Stimulated activated CD4-positive, alpha-beta T cell treated with anti-CD3 and anti-CD28 coated beads, Interleukin-2, amount 100 ng/mL, for 48 hours (primary cell): ENCODE measurements at regions not wholly inside any gene's neighbourhood (a gene's known extent, or its start where the extent isn't known, plus 50 kb on each side); places are given as distances from the start of the nearest gene placed in this dataset.
"Not testable (repeated sequence)": the region's sequence is repeated elsewhere in the genome, so short reads cannot be mapped to it uniquely, and the experiment has no call there.

Experiments
- DNase-seq, 2 donors: peaks; one replicate each; pipeline ENCODE4 v3.0.0-alpha.2; 2020

DNA sequence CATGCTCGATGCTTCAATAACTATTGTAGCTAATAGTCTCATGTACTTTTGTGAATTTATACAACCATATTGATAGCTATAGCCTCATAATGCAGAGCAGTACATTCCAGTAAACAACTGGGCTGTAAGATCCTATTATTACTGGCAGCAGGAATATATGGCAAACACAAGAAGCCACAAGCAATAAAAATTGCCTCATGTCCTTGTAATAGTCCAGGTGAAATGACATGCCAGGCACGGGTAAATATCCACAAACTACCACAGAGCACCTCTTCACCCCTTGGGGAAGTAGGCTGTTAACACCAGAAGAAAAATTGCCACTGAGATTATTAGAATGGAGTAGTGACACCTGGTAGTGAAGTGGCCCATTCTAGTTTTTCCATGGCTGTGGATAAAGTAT is 158.3 kb downstream of the MTX2 start:
- no peak for DNase-seq

DNA sequence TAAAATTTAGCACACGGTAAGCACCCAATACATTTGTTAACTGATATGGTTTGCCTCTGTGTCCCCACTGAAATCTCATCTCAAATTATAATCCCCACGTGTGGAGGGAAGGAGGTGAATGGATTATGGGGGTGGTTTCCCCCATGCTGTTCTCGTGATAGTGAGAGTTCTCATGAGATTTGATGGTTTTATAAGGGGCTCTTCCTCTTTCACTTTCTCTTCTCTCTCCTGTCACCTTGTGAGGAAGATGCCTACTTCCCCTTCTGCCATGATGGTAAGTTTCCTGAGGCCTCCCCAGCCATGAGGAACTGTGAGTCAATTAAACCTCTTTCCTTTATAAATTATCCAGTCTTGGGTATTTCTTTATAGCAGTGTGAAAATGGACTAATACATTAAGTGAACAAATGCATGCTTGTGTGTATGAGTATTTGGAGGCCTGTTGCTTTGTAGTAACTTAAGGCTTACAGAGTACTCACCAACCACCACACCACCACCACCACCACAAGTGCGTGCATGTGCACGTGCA is 159.8 kb downstream of the MTX2 start:
- DNase-seq = not testable (repeated sequence)

DNA sequence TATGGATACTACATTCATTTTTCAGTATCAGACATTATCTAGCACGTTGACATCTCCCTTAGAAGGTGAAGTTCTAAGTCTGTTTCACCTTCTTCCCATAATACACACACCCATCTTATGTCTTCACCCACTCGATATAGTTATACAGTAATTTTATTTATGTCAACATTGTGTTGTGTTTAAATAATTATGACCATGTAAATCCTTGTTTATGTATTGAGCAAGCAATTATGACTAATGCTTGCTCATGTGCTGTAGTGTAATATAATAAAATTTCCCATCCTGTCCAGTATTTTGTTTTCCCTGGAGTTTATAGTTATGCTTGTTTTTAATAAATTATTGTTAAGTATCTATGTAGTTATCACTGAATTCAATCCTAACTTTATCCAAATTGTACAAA is 163.2 kb downstream of the MTX2 start:
- no peak for DNase-seq

DNA sequence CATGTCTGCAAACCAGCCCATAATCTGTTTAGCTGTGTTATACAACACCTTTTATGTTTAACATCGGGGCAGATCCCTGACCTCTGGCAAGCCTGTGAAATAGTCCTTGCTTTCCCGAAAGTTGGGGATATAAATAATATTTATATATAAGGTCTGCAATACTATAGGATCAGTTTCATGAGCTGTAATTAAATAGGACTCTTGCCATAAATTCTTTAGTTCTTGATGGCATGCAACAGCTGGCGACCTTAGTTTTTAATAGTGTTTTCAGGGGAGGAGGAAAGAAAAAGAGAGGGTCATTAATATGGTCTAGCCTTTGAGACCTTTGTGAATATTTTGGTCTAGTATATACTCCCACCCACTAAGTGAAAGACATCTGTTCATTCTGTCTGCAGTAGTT is 166.5 kb downstream of the MTX2 start:
- DNase-seq = no peak

DNA sequence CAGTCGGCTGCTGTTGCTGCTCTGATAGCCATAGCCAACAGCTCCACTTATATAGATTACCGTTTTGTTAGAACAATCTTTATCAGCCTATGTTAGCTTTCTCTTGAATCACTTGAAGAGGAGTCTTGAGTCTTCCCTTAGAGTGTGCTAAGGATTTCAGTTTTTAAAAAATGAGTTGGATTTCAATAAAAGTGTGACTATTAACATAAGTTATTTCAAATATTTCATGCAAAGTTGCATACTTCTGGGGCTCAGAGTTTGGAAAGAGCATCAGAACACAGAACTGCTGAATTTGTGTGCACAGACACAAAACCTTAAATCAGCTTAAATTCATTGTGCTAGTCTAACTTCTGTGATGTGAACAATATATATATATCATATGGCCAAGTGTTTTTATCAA is 174.7 kb downstream of the MTX2 start:
- no peak for DNase-seq

DNA sequence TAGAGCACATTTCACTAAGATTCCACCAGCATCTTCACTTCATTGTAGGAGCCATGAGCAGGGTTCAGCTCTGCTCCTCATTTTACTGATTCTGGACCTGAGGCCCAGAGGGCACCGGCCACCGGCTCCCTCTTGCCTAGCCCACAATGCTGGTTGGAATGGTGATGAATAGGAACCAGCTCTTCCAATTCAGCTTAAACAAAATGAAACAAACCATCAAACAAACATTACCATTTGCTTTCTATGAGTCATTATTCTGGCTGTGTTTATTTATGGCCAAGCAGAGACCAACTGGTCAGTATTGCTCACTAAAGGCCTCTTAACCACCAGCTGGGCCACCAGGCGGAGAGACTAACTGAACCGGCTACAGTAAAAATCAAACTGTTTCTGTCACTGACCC is 176.7 kb downstream of the MTX2 start:
- no peak for DNase-seq

DNA sequence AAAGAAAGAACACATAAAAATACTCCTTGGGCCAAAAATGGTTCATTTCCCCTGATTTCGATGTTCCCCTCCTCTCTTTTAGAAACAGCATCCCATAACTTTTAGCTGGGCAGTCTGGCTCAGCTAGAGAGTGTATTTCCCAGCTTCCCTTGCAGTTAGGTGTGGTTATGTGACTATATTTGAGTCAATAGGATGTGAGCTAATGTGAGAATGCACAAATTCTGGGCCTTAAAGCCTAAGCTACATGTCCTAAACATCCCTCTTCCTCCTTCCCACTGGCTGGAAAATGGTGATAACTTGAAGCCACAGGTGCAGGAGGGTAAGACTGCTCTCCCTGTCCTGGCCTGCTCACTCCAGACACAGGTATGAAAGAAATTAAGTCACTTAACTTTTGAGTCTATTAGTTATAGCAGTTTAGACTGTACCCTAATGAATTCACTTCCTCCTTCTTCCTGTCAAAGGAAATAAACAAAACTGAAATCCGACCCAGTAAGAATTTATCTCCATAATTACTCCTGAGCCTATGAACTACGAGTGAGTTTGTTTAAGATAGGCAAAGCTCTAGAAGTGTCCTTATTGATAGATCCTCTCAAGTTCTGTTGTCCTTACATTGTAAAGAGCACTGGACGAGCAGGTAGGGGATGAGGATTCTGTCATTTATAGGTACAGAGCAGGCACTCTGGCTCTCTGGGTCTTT is 177.6 kb downstream of the MTX2 start:
- DNase-seq = no peak

DNA sequence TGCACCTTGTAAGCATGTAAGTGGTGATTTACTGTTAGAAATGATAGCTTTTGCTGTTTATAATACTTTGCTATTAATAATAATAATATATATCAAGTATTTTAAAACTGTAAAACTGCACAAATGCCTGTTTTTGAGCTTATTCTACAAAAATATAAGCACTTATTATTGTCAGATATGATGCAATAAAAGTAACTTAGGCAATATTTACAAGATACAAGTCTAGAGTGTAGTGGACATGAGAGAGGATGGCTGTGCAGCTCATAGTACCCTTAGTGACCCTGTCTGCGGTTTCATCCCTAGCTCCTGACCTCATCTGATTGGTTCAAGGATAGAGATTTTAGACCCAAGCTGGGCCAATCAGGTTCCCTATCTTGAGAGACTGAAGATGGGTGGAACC is 178.4 kb downstream of the MTX2 start:
- DNase-seq = no peak

DNA sequence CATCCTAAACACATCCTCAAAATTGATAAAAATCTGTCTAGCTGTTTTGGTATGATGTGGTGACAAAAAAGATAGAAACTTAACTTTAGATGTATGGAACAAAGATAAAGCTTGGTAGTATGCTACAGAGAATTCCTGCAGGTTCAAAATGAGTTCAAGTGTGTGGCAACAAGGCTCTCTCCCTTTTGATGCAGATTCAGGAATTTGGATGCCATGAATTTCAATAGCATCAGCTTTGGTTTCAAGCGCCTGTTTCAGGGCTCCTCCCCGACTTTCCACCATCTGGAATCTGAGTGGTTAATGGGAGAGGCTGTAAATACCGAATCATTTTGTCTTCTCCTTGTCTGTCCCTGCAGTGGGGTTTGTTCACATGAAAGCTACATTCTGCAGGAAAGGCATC is 180.6 kb downstream of the MTX2 start:
- no peak for DNase-seq

DNA sequence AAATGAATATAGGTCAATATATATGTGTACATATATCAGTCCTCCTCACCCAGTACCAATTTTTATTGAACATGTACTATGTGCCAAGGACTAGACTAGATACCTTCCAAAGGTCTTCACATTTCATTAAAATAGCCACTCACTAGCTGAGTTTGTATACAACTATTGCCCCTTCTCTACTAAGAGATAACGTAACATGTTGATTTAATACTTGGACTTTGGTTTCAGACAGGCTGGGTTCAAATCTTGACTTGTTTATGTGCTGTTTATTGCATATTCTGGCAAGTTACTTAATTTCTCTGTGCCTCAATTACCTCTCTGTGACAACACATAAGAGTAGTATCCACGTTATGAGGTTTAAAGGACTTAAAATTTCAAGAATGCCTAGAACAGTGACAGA is 184.5 kb downstream of the MTX2 start:
- no peak for DNase-seq

DNA sequence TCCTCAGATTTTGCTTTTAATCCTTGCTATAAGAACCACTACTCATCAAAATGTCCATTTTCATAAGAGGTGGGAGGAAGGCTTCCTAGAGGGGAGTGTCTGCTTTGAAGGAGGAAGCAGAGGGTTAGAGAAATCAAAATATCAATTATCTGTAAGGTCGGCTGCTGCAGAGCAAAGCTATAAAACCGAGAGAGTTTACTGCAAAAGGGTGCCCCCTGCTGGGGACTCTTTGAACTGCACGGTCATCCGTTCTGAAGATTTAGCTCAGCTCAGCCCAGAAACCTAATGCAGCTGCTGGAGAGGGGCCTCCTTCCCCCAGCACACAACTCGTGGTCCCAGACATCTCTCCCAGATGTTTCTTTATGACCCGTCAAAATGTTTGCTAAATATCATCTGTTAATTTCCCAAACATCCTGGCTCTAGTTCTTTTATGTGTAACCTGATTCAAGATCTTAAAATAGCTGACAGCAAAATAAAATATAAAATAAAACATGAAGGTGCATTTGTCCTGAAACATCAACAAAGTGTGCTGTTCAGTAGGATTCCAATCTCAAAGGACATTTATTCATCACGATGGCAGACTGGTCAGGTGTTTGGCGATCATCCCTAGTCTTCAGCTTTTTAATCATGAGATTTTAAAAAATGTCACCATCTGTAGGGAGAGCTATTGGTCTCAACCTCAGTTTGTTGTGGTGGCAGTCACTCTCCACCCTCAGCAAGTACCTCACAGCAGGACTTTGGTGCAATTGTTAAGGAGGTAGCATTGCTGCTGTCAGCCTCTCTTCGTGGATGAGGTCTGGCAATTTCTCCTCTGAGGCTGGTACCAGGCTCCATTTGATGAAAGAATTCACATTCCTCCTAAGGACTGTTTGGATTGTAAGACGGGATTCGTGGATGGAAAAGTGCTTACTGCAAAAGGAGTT is 185.9 kb downstream of the MTX2 start:
- peak; percentile 82 to 86 for DNase-seq

DNA sequence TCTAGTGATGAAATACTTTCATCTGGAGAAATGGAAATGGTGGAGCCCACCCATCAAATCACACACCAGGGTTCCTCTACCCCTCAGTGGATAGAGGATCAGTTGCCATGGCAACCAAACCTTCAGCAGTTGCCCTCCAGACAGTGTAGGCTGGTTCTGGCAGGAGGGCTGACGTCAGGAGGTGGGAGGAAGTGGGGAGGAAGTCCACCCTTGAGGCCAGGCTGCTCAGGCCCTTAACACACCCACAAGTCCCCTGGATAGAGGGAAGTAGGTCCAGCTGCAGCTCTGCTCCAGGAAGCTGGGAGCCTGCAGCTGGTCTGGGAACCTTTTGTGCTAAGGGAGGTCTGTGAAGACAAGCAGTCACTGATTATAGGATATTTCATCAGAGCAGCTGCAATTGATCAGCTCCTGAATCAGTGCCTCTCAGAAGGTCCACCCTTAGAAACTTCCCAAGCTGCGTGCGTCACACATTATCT is 186.6 kb downstream of the MTX2 start:
- no peak for DNase-seq

DNA sequence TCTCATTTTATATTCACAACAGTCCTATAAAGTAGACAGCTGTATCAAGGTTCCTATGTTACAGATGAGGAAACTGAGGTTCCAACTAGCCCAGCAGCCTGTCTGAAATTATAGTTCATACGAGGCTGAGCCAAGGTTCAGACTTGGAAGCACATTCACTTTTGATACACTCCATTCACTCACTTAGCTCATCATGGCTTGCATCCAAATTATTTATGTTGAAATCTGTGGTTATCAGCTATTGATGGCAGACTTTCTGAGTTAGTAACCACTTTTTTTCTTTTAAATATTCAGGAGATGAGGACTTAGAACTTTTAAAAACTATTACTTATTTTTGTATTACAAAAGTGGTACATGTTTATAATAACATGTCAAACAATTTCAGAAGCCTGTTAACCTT is 188.2 kb downstream of the MTX2 start:
- no peak for DNase-seq

DNA sequence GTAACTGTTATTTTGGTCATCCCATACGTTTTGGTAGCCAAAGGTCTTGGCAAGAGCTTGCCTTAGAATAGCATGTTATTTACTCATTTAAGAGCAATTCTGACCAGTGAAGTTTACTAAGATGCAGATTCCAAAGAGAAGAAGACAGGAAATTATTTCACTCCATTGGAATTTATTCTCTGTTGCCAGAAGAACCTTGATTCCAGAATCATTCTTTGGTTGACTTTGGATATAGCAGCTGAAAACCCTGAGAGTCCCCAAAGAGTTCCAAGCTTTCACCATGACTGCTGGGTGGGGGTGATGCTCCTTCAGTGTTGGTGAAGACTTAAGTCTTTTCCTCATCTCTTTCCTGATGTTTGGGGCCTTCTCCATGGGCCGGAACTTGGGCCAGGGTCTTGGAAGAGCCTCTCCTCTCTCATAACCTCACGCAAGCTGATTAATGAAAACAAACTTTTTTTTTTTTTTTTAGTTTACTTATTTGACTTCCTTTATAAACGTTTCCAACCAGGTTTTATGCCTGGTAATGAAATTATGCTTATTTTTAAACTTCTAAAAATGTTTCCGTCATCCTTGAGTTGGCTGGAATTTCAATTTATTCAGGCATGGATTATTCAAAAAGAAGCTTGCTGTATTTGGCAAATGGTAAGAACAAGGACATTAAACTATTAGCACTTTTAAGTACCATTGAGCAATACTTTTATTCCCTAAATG is 192.0 kb downstream of the MTX2 start:
- no peak for DNase-seq

DNA sequence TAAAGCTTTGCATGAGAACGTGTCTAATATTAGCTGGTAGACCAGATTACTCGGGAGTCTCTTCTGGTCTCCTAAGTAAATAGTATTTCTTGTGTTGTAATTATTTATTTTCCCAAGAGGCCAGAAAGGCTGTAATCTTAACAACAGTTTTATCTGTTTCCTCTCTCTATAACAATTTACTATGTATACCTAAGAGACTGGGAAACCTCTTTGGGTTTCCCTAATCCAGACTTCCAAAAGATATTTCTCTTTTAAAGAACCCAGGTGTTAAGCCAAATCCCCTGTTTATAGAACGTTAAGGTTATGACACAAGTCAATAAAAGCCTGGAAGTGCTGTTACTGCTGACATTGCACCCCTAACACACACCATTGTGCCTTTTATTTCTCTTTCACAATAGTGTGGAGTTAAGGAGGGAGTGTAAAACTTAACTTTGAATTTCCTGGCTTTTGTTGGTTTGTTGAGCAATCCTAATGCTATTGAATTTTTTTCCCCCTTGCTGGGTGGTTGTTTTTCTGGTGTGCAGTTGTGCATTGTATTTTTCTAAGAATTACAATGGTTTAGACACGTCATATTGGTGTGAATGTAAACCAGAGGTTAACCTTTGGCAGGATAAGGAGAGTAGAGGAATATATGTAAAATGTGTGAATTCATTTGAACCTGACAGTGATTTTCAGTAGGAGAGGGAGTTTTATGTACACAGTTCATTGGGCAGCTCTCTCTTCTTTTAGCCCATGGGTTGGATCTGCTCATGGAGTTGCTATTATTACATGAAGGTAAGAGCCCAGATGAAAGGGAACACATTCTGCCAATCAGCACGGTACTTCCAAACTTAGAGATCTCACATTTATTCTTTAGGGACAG is 192.8 kb downstream of the MTX2 start:
- no peak for DNase-seq

DNA sequence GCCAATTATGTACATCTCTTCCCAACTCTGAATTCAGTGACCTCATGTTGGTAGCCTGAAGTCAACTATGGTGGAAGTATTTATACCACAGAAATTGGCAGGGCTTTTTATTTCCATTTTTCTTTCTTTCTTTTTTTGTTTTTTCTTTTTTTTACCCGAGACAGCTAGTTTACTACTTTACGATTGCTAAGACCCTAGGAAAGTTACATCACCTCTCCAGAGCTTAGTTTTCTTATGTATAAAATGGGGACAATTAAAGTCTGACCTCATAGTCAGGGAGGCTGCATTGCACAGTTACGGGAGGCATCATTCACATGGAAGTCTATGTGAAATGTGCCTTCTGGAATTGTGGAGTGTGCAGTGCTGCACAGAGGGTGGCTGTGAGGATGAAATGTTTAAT is 194.3 kb downstream of the MTX2 start:
- DNase-seq = no peak

DNA sequence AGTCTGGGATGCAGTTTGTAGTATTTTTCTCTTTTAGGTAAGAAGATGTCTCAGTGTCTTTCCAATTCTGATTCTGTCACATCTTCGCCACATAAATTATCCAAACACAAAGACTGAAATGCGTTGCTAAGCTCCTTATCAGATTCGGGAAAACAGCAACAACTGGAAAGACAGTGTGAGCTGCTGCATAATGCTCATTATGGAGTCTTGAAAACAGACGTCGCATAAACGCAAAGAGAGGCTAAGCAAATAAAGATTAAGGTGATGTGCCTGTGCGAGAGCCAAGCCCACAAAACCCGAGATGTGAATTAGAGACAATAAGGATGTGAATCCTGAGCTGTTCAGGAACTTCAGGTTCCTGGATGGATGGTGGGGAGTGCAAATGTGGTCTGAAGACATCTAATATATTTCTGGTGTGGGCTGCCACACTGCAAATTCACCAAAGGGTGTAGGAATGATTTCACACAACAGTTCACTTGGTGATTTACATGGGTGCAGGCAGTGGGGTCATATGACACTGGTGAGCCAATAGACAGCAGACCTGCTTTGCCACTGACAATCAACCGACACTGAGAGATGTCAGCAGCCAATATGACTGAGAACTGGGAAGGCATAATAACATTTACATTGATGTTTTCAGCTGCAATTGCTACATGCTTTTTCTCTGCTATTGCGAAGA is 195.8 kb downstream of the MTX2 start:
- no peak for DNase-seq

DNA sequence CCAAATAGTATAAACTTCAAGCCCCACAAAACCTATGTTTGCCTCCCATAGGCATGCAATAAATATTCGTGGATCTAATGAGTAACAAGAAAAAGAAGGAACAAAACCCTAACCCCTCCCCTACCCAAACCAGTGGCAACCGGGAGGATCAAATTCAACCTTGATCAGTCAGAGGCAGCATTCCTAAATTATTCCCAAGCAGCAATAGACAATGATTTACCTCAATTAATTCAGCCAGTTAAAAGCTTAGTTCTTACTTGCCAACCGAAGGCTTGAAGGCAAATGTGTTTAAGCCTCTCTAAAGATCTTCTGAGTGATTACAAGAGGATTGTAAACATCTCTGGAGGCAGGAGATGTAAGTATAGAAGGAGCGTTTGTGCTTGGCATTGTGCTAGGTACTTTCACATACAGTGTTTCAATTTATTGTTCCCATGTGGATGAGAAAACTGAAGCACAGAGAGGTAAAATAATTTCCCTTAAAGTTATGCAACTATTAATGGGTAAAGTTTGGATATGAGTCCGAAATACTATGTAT is 197.7 kb downstream of the MTX2 start:
- no peak for DNase-seq

DNA sequence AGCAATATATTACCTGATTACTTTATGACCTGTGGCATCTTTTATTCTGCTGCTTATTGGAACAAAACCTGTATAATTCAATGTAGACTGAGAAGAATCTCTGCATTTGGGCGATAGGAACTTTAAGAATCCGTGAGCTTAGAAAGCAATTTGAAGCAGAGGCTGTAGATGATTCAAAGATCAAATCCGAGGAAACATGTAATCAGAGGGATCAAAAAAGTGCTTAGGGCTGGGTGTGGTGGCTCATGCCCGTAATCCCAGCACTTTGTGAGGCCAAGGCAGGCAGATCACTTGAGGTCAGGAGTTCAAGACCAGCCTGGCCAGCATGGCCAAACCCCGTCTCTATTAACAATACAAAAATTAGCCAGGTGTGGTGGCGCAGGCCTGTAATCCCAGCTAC is 198.4 kb downstream of the MTX2 start:
- no peak for DNase-seq

DNA sequence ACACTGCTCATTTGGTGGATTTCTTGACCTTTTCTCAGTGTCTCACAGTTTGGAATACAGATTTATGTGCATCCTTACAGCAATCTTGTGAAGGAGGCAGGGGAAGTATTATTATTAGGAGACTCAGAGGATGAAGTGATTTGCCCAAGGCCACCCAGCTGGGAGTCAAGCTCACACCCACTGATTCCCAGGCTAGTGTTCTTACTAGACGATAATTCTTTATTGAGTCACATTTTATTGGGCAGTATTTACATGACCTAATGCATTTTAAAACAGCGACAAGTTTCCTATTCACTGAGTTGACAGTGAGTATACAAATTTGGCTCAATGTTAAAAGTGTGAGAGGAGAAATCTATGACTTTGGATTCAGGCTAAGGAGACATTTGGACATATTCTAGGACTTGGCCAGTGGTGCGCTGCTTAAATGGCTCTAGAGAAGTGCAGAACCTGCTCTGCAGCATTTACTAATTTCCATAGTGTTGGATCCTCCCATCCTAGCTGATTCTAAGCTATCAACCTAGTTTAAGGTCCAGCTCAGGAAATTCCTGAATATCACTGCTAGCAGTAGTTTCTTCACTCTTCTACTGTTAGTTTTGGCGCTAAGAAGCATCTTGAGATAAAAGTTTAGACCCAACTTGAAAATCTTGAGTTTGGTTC is 199.3 kb downstream of the MTX2 start:
- no peak for DNase-seq

DNA sequence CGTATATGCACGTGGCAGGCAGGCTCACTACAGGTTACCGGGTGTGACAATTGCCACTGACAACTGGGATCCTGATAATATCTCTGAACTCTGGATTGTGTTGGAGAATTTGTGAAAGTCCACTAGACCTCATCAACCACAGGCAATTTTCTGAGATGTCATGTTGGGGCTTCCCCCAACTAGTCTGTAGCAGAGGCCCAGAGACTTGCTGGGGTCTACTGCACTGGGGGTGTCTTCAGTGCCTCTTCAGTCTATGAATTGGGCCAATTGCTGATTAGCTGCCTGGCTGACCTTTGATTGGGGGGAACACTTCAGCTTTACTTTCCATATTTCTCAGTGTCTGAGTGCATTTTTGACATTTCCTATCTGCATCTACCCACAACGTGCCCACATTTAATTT is 201.5 kb downstream of the MTX2 start:
- DNase-seq = no peak
